HFF-Myc (cell line): ENCODE measurements at regions not wholly inside any gene's neighbourhood (a gene's known extent, or its start where the extent isn't known, plus 50 kb on each side); places are given as distances from the start of the nearest gene placed in this dataset.

Experiments
- DNase-seq: peaks from one replicate; pipeline ENCODE4 v3.0.0-alpha.2; 2011; ENCODE audit warnings: low read depth; ENCODE audit errors: extremely low read depth
- H3K4me3 ChIP-seq: replicated peaks from 2 replicates; pipeline ENCODE4 v1.5.1; 2011; ENCODE audit warnings: low read depth, mild to moderate bottlenecking, control low read depth, low read length
- TF ChIP-seq, protein P1 (sequence below): IDR thresholded peaks from 2 replicates; pipeline ENCODE4 v1.5.1; 2012; ENCODE audit warnings: mild to moderate bottlenecking, low read depth, low read length, control low read depth; ENCODE audit errors: missing control alignments

- TF ChIP-seq, protein P1, sequence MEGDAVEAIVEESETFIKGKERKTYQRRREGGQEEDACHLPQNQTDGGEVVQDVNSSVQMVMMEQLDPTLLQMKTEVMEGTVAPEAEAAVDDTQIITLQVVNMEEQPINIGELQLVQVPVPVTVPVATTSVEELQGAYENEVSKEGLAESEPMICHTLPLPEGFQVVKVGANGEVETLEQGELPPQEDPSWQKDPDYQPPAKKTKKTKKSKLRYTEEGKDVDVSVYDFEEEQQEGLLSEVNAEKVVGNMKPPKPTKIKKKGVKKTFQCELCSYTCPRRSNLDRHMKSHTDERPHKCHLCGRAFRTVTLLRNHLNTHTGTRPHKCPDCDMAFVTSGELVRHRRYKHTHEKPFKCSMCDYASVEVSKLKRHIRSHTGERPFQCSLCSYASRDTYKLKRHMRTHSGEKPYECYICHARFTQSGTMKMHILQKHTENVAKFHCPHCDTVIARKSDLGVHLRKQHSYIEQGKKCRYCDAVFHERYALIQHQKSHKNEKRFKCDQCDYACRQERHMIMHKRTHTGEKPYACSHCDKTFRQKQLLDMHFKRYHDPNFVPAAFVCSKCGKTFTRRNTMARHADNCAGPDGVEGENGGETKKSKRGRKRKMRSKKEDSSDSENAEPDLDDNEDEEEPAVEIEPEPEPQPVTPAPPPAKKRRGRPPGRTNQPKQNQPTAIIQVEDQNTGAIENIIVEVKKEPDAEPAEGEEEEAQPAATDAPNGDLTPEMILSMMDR = no peak
- DNase-seq = no peak
- H3K4me3 ChIP-seq = no peak overlapping the region
These were observed 1614.7 kb downstream of the STIM2 start for GRCh38 chr4:28475381-28475780.

DNA sequence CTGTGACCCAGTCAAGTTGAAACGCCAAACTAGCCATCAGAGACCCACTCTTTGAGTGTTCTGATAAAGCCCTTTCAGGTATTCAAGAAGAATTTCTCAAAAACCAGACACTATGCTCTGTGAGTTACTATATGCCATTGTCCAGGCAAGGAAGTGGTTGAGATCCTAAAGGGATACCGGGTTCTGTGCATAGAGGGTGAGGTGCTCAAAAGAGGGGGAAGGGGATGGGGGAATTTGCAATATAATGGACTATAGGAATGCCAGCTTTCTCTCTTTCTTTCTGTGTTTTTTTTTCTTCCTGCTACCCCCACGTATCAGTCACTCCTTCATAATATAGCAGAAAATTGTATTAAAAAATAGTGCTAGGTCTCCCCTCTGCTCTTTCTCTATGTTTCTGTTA, 1619.0 kb downstream of the STIM2 start:
- no peak overlapping the region for H3K4me3 ChIP-seq
- no peak for DNase-seq
- TF ChIP-seq, protein P1 = no peak

- TF ChIP-seq, protein P1 = no peak
- H3K4me3 ChIP-seq = no peak overlapping the region
- DNase-seq = no peak
These were observed 1620.9 kb downstream of the STIM2 start for GRCh38 chr4:28481565-28481964.

GRCh38 chr4:28482580-28483270, 1622.1 kb downstream of the STIM2 start:
- DNase-seq = no peak
- TF ChIP-seq, protein P1 = no peak
- H3K4me3 ChIP-seq = no peak overlapping the region

GRCh38 chr4:28488021-28488420, 1627.4 kb downstream of the STIM2 start:
- DNase-seq = no peak
- H3K4me3 ChIP-seq = no peak overlapping the region
- TF ChIP-seq, protein P1 = no peak

DNA sequence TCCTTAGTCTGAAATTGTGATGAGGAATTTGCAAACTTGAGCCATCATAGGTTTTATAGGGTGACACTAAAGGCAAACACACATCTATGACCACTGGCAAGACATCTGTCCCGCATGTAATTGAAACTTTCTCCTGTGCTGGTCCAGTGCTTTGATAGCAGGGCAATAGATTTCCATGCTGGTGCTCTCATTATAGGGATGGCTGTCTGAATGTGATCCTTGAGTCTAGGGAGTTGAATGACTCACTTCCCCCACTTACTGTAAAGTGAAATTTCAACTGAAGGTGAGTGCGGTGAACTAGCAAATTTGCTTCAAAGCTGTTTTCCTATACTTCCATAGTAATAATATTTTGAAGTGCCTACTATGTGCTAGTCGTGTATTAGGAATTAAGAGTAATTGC, 1630.0 kb downstream of the STIM2 start:
- TF ChIP-seq, protein P1 = no peak
- H3K4me3 ChIP-seq = no peak overlapping the region
- DNase-seq = no peak

- DNase-seq = no peak
- H3K4me3 ChIP-seq = no peak overlapping the region
- TF ChIP-seq, protein P1 = no peak
These were observed 1644.4 kb downstream of the STIM2 start for GRCh38 chr4:28505064-28505463.
